HCT116 (cell line): ENCODE measurements at regions not wholly inside any gene's neighbourhood (a gene's known extent, or its start where the extent isn't known, plus 50 kb on each side); places are given as distances from the start of the nearest gene placed in this dataset.

Experiments
- CEBPB ChIP-seq: IDR thresholded peaks from 2 replicates; pipeline ENCODE4 v1.6.1; 2012; ENCODE audit warnings: low read depth
- ELF1 ChIP-seq: IDR thresholded peaks from 2 replicates; pipeline ENCODE4 v1.6.1; 2012; ENCODE audit warnings: low read depth, borderline replicate concordance
- EZH2 ChIP-seq: fragments of 200-600 bp; sonication (generic); IDR thresholded peaks from 2 replicates; pipeline ENCODE4 v1.6.1; 2017; ENCODE audit warnings: antibody characterized with exemption, mixed run types
- TF ChIP-seq, protein P1 (sequence below), 3 experiments: fragments of 200-600 bp in 1 of 3; sonication (generic) in 1 of 3; IDR thresholded peaks in 2 of 3; conservative IDR thresholded peaks in 1 of 3; 2 replicates each; pipeline ENCODE4 v1.5.1; 2012 to 2017; ENCODE audit warnings: low read depth in 2 of 3, low read length in 2 of 3, antibody characterized with exemption in 1 of 3, borderline replicate concordance in 1 of 3, control low read depth in 1 of 3, mild to moderate bottlenecking in 1 of 3, mixed read lengths in 1 of 3, mixed run types in 1 of 3, moderate library complexity in 1 of 3; ENCODE audit not compliant: insufficient read depth in 1 of 3

DNA sequence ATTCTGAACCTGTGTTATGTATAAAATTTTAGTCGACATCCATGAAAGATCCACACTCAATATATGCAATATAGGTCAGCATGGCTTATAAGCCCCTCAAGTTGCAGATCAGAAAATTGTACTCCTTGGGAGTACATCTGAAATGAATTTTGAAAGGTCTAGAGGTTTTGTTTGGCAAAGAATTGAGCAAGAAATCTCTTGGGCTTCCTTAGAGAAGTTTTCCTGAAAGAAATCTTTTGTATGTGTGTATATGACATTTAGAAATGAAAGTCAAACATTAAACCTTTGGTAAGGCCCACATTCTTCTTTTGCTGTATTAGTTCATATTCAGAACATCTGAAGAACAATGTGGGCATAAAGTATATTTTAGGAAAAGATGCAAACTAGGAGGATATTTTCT, 1006.6 kb downstream of the NAALADL2 start:
- TF ChIP-seq, protein P1, sequence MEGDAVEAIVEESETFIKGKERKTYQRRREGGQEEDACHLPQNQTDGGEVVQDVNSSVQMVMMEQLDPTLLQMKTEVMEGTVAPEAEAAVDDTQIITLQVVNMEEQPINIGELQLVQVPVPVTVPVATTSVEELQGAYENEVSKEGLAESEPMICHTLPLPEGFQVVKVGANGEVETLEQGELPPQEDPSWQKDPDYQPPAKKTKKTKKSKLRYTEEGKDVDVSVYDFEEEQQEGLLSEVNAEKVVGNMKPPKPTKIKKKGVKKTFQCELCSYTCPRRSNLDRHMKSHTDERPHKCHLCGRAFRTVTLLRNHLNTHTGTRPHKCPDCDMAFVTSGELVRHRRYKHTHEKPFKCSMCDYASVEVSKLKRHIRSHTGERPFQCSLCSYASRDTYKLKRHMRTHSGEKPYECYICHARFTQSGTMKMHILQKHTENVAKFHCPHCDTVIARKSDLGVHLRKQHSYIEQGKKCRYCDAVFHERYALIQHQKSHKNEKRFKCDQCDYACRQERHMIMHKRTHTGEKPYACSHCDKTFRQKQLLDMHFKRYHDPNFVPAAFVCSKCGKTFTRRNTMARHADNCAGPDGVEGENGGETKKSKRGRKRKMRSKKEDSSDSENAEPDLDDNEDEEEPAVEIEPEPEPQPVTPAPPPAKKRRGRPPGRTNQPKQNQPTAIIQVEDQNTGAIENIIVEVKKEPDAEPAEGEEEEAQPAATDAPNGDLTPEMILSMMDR (IDR thresholded peaks at IDR 0.05 in 2 of 3, conservative IDR thresholded peaks at IDR 0.05 in 1 of 3; ENCODE audit: borderline replicate concordance in 1 of 3, insufficient read depth in 1 of 3, low read depth in 2 of 3, low read length in 2 of 3), result no peak
- TF ChIP-seq EZH2, result no peak
- TF ChIP-seq CEBPB, result no peak
- TF ChIP-seq ELF1, result no peak
